ENCODE measurements at regions not wholly inside any gene's neighbourhood (a gene's known extent, or its start where the extent isn't known, plus 50 kb on each side); places are given as distances from the start of the nearest gene placed in this dataset.

DNA sequence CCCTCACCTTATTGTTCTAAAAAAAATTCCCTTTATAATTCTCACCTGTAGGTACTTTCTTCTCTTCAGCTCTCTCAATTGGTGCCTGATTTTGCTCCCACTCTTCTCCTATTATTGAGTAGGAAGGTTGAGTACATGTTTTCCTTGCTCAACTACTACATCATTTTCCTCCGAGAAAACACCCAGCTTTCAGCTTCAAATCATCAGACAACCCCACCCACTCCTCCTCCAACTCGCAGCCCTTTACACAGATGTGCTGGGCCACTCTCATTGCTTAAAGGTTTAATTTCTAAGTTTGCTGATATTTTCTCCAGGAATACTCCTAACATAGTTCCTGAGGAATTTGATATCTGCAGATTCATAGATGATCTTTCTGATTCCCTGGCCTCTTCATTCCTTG, 734.4 kb upstream of the ZEB2 start:
- TF ChIP-seq, protein P1, sequence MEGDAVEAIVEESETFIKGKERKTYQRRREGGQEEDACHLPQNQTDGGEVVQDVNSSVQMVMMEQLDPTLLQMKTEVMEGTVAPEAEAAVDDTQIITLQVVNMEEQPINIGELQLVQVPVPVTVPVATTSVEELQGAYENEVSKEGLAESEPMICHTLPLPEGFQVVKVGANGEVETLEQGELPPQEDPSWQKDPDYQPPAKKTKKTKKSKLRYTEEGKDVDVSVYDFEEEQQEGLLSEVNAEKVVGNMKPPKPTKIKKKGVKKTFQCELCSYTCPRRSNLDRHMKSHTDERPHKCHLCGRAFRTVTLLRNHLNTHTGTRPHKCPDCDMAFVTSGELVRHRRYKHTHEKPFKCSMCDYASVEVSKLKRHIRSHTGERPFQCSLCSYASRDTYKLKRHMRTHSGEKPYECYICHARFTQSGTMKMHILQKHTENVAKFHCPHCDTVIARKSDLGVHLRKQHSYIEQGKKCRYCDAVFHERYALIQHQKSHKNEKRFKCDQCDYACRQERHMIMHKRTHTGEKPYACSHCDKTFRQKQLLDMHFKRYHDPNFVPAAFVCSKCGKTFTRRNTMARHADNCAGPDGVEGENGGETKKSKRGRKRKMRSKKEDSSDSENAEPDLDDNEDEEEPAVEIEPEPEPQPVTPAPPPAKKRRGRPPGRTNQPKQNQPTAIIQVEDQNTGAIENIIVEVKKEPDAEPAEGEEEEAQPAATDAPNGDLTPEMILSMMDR (IDR thresholded peaks at IDR 0.05), result no peak
- Mint-ChIP-seq H3K36me3 (ENCODE audit: unreplicated experiment) (no peaks in the 10 kb centered on the region), H3K4me1 (ENCODE audit: unreplicated experiment) (peaks cover 1% of the 10 kb centered on the region), H3K9me3 (ENCODE audit: unreplicated experiment) (no peaks in the 10 kb centered on the region), H3K27me3 (ENCODE audit: unreplicated experiment) (no peaks in the 10 kb centered on the region), H3K4me3 (ENCODE audit: unreplicated experiment) (no peak overlapping the region), H3K27ac (ENCODE audit: unreplicated experiment) (no peak overlapping the region)
- no peak for DNase-seq (ENCODE audit: extremely low spot score, unreplicated experiment)

DNA sequence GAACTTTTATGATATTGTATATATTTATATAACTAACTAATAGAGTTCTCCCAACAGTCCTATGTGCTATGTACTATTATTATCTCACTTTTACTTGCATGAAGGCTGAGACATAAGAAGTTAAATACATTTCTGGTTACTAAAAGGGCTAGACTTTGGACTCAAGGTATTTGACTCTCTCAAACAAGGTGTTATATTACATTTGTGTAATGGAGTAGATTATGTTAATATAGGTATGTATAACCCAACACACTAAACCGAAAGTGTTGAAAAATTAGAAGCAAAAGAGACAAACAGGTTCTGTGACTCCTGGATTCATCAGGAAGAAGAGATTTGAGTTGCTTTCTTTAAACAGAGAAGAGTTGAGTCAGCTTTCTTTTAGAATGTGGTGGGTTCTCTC, 733.6 kb upstream of the ZEB2 start:
- Mint-ChIP-seq H3K4me1 (ENCODE audit: unreplicated experiment) (peaks cover 1% of the 10 kb centered on the region), H3K9me3 (ENCODE audit: unreplicated experiment) (no peaks in the 10 kb centered on the region), H3K27ac (ENCODE audit: unreplicated experiment) (no peak overlapping the region), H3K4me3 (ENCODE audit: unreplicated experiment) (no peak overlapping the region), H3K36me3 (ENCODE audit: unreplicated experiment) (no peaks in the 10 kb centered on the region), H3K27me3 (ENCODE audit: unreplicated experiment) (no peaks in the 10 kb centered on the region)
- no peak for DNase-seq (ENCODE audit: extremely low spot score, unreplicated experiment)
- TF ChIP-seq, protein P1 (IDR thresholded peaks at IDR 0.05), result no peak

DNA sequence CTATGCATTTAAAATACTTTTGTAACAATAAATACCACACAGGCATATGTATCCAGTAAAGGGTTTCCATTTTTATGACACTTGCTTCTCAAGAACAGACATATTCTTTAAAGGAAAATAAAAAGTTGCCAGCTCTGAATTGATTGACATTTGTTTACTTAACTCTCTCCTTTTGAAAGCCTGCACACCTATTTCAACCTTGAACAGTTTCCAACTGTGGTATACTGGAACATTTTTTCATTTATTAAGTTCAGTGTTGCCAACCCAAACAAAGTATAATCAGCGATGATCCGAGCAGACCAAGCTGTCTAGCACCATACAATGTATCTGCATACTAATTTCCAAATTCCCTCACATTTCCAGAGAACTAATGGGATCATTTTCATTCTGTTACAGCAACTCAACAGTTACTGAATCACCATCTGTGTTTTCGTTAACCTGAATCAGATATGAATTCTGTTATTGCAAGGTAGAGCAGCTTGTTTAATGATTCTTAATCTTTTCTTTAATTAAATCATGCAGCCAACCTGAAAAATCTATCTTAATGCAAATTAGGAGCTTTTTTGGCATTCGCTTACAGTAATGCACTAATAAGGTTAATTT, 725.5 kb upstream of the ZEB2 start:
- Mint-ChIP-seq H3K4me3 (ENCODE audit: unreplicated experiment) (no peak overlapping the region), H3K4me1 (ENCODE audit: unreplicated experiment) (peaks cover 3% of the 10 kb centered on the region)
- no peak for DNase-seq (ENCODE audit: extremely low spot score, unreplicated experiment)

DNA sequence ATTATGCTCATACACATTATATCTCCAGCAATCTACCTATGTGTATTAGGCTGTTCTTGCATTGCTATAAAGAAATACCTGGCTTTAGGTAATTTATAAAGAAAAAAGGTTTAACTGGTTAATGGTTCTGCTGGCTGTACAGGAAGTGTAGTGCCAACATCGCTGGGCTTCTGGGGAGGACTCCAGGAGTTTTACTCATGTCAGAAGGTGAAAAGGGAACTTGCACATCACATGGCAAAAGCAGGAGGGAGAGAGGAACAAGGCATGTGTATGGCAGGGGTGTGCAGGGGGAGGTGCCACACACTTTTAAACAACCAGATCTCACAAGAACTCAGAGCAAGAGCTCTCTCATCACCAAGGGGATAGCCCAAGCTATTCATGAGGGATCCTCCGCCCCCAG, 715.4 kb upstream of the ZEB2 start:
- no peak for DNase-seq (ENCODE audit: extremely low spot score, unreplicated experiment)
- Mint-ChIP-seq H3K27me3 (ENCODE audit: unreplicated experiment) (no peaks in the 10 kb centered on the region), H3K4me1 (ENCODE audit: unreplicated experiment) (peaks cover 11% of the 10 kb centered on the region), H3K9me3 (ENCODE audit: unreplicated experiment) (peaks cover 9% of the 10 kb centered on the region), H3K4me3 (ENCODE audit: unreplicated experiment) (no peak overlapping the region), H3K27ac (ENCODE audit: unreplicated experiment) (no peak overlapping the region), H3K36me3 (ENCODE audit: unreplicated experiment) (peaks cover 3% of the 10 kb centered on the region)
- TF ChIP-seq, protein P1 (IDR thresholded peaks at IDR 0.05), result no peak

More for the DNA sequence above, 725.5 kb upstream of the ZEB2 start:
- H3K9me3 Mint-ChIP-seq (ENCODE audit: unreplicated experiment), result no peaks in the 10 kb centered on the region
- no peak overlapping the region for H3K27ac Mint-ChIP-seq (ENCODE audit: unreplicated experiment)
- H3K36me3 Mint-ChIP-seq (ENCODE audit: unreplicated experiment), result no peaks in the 10 kb centered on the region
- TF ChIP-seq, protein P1 (IDR thresholded peaks at IDR 0.05), result no peak
- H3K27me3 Mint-ChIP-seq (ENCODE audit: unreplicated experiment), result no peaks in the 10 kb centered on the region

DNA sequence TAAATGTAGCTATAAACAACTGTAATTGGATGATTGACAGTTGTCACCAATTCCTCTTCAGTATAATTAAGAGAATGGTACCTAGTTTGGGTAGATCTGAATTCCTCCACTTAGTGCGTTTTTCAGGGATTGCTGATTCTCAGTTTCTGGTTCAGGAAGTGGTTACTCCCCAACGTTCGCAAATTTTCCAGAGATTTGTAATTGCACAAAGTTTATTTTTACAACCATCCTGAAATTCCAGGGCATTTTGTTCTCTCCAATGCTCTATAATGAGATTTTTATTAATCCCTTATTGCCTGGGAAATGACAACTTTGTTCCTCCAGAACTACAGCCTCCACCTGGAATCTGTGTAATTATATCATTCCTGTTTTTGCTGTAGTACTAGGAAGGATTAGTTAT, 710.6 kb upstream of the ZEB2 start:
- DNase-seq (ENCODE audit: extremely low spot score, unreplicated experiment), result no peak
- Mint-ChIP-seq H3K27me3 (ENCODE audit: unreplicated experiment) (no peaks in the 10 kb centered on the region), H3K4me3 (ENCODE audit: unreplicated experiment) (no peak overlapping the region)

More for the DNA sequence above, 710.6 kb upstream of the ZEB2 start:
- TF ChIP-seq, protein P1 (IDR thresholded peaks at IDR 0.05), result no peak
- peaks cover 22% of the 10 kb centered on the region for H3K4me1 Mint-ChIP-seq (ENCODE audit: unreplicated experiment)
- peaks cover 9% of the 10 kb centered on the region for H3K9me3 Mint-ChIP-seq (ENCODE audit: unreplicated experiment)
- peaks cover 2% of the 10 kb centered on the region for H3K36me3 Mint-ChIP-seq (ENCODE audit: unreplicated experiment)
- no peak overlapping the region for H3K27ac Mint-ChIP-seq (ENCODE audit: unreplicated experiment)

Measured in osteocyte (in vitro differentiated cells).